HG03175 (cell line): ENCODE measurements at regions not wholly inside any gene's neighbourhood (a gene's known extent, or its start where the extent isn't known, plus 50 kb on each side); places are given as distances from the start of the nearest gene placed in this dataset.

Experiments used
- ATAC-seq: cut with Tn5 transposase; IDR thresholded peaks from one replicate; pipeline ENCODE4 v1.9.1; 2021; ENCODE audit warnings: mild to moderate bottlenecking, moderate library complexity; ENCODE audit not compliant: unreplicated experiment

GRCh38 chr9:85430659-85431338 is 311.0 kb downstream of the AGTPBP1 start:
- ATAC-seq: no peak

GRCh38 chr9:85428230-85428629 is 313.5 kb downstream of the AGTPBP1 start:
- ATAC-seq: no peak

GRCh38 chr9:85427772-85428171 is 314.0 kb downstream of the AGTPBP1 start:
- no peak for ATAC-seq

- peak; percentile 82 for ATAC-seq
Measured at GRCh38 chr9:85425153-85425611, 316.6 kb downstream of the AGTPBP1 start.

- ATAC-seq: no peak
Measured at GRCh38 chr9:85423422-85423821, 318.3 kb downstream of the AGTPBP1 start.

- ATAC-seq: no peak
Measured at GRCh38 chr9:85421641-85422040, 320.1 kb downstream of the AGTPBP1 start.

GRCh38 chr9:85420750-85421149 is 321.0 kb downstream of the AGTPBP1 start:
- no peak for ATAC-seq

GRCh38 chr9:85417674-85418073 is 324.1 kb downstream of the AGTPBP1 start:
- ATAC-seq: no peak

- no peak for ATAC-seq
Measured at GRCh38 chr9:85416715-85417114, 325.0 kb downstream of the AGTPBP1 start.

- ATAC-seq: no peak
Measured at GRCh38 chr9:85414390-85414789, 327.4 kb downstream of the AGTPBP1 start.

GRCh38 chr9:85408494-85408893 is 333.3 kb downstream of the AGTPBP1 start:
- no peak for ATAC-seq

GRCh38 chr9:85405566-85405950 is 336.2 kb downstream of the AGTPBP1 start:
- no peak for ATAC-seq

- no peak for ATAC-seq
Measured at GRCh38 chr9:85404911-85405565, 336.7 kb downstream of the AGTPBP1 start.

GRCh38 chr9:85402551-85402950 is 339.2 kb downstream of the AGTPBP1 start:
- no peak for ATAC-seq

GRCh38 chr9:85401998-85402397 is 339.8 kb downstream of the AGTPBP1 start:
- no peak for ATAC-seq

- no peak for ATAC-seq
Measured at GRCh38 chr9:85397005-85397404, 344.7 kb downstream of the AGTPBP1 start.

- ATAC-seq: no peak
Measured at GRCh38 chr9:85392260-85392659, 349.5 kb downstream of the AGTPBP1 start.

GRCh38 chr9:85377731-85378289 is 363.9 kb downstream of the AGTPBP1 start:
- no peak for ATAC-seq

GRCh38 chr9:85368781-85369180 is 373.0 kb downstream of the AGTPBP1 start:
- ATAC-seq: no peak

- ATAC-seq: no peak
Measured at GRCh38 chr9:85359161-85359560, 382.6 kb downstream of the AGTPBP1 start.

GRCh38 chr9:85349046-85349445 is 392.7 kb downstream of the AGTPBP1 start:
- ATAC-seq: no peak

- ATAC-seq: no peak
Measured at GRCh38 chr9:85347541-85347940, 394.2 kb downstream of the AGTPBP1 start.
